PC-3 (cell line): ENCODE measurements at regions not wholly inside any gene's neighbourhood (a gene's known extent, or its start where the extent isn't known, plus 50 kb on each side); places are given as distances from the start of the nearest gene placed in this dataset.

Experiments used
- ATAC-seq: fragments of 200-7000 bp; cut with Tn5 transposase; 2 replicates; pipeline ENCODE4 v1.9.1; 2020; ENCODE audit warnings: mild to moderate bottlenecking, moderate library complexity
- BruUV-seq: library from RNA; stranded (reverse); fragments of 400-500 nt; replicated peaks from 2 replicates; lab custom pipeline; 2021; lab: Mats Ljungman, UMichigan
- CTCF ChIA-PET: fragments of 300-600 bp; sonication (Branson Sonifier 250); formaldehyde crosslinking; loops from one replicate; lab custom pipeline; 2022; ENCODE audit warnings: antibody characterized with exemption; lab: Charles Lee
- POLR2A ChIA-PET: fragments of 300-600 bp; sonication (Branson Sonifier 250); formaldehyde crosslinking; loops from one replicate; lab custom pipeline; 2022; ENCODE audit warnings: antibody characterized with exemption; ENCODE audit not compliant: unreplicated experiment; lab: Charles Lee
- DNase-seq: peaks from one replicate; pipeline ENCODE4 v3.0.0-alpha.2; 2015
- H2AFZ ChIP-seq: fragments of 300-600 bp; sonication (generic); 2 replicates; pipeline ENCODE4 v1.6.0; 2016; ENCODE audit warnings: antibody characterized with exemption, low read length
- H3F3A ChIP-seq: fragments of 300-600 bp; sonication (generic); one replicate; pipeline ENCODE4 v1.6.0; 2017; ENCODE audit warnings: antibody characterized with exemption, low read length, control low read depth, mild to moderate bottlenecking; ENCODE audit not compliant: unreplicated experiment
- H3K27ac ChIP-seq: fragments of 300-600 bp; sonication (generic); 2 replicates; pipeline ENCODE4 v1.5.1; 2016; ENCODE audit warnings: mild to moderate bottlenecking, low read length
- H3K27me3 ChIP-seq: fragments of 300-600 bp; sonication (generic); 2 replicates; pipeline ENCODE4 v1.6.1; 2016; ENCODE audit warnings: low read length, mixed read lengths
- H3K36me3 ChIP-seq: fragments of 300-600 bp; sonication (generic); 2 replicates; pipeline ENCODE4 v1.6.1; 2016; ENCODE audit warnings: low read depth, mixed run types, low read length, mixed read lengths
- H3K4me1 ChIP-seq: fragments of 300-600 bp; sonication (generic); 2 replicates; pipeline ENCODE4 v1.5.1; 2016; ENCODE audit warnings: low read length; ENCODE audit not compliant: insufficient read depth
- H3K4me2 ChIP-seq: fragments of 300-600 bp; sonication (generic); 2 replicates; pipeline ENCODE4 v1.6.0; 2016; ENCODE audit warnings: low read length
- H3K4me3 ChIP-seq: fragments of 300-600 bp; sonication (generic); 2 replicates; pipeline ENCODE4 v1.5.1; 2016; ENCODE audit warnings: mild to moderate bottlenecking, low read length, mixed read lengths
- H3K79me2 ChIP-seq: fragments of 300-600 bp; sonication (generic); 2 replicates; pipeline ENCODE4 v1.6.1; 2017; ENCODE audit warnings: low read length, mixed read lengths
- H3K9ac ChIP-seq: fragments of 300-600 bp; sonication (generic); 2 replicates; pipeline ENCODE4 v1.6.0; 2016; ENCODE audit warnings: mild to moderate bottlenecking, low read length
- H3K9me2 ChIP-seq: fragments of 300-600 bp; sonication (generic); replicated peaks from 2 replicates; pipeline ENCODE4 v1.6.1; 2016; ENCODE audit warnings: mixed run types, low read length, mixed read lengths
- H3K9me3 ChIP-seq: fragments of 300-600 bp; sonication (generic); 2 replicates; pipeline ENCODE4 v1.6.1; 2016; ENCODE audit warnings: low read length, mixed read lengths
- H4K20me1 ChIP-seq: fragments of 300-600 bp; sonication (generic); 2 replicates; pipeline ENCODE4 v1.6.1; 2016; ENCODE audit warnings: low read length, mixed read lengths
- EZH2 ChIP-seq: fragments of 300-600 bp; sonication (generic); IDR thresholded peaks from one replicate; pipeline ENCODE4 v1.6.1; 2017; ENCODE audit warnings: antibody characterized with exemption, mild to moderate bottlenecking, low read length; ENCODE audit not compliant: unreplicated experiment
- EZH2phosphoT487 ChIP-seq: fragments of 300-600 bp; sonication (generic); IDR thresholded peaks from 2 replicates; pipeline ENCODE4 v1.6.1; 2018; ENCODE audit warnings: mild to moderate bottlenecking, antibody characterized with exemption, low read length, borderline replicate concordance
- intact Hi-C: fragments of 100-400 bp; cut with micrococcal nuclease; formaldehyde crosslinking; loops from 2 replicates; pipeline ENCODE4 v1.9.0; 2023
- TF ChIP-seq, protein P1 (sequence below): fragments of 300-600 bp; sonication (generic); conservative IDR thresholded peaks from 2 replicates; pipeline ENCODE4 v1.5.1; 2017; ENCODE audit warnings: antibody characterized with exemption, low read depth, mild to moderate bottlenecking, low read length

DNA sequence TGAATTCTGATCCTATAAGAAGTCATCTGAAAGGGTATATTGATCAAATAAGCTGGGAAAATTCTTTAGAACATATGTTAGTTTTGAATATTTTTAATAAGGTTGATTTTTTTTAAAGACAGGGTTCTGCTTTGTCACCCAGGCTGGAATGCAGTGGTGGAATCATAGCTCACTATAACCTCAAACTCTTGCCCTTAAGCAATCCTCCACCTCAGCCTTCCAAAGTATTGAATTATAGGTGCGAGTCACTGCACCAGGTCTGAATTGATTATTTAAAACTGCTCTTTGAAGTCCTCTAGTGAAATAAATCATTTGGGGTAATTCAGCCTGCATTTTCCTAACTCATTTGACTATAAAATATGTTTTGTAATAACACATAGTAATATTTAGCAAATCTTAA, 812.3 kb downstream of the PDHA2 start:
- Histone ChIP-seq H3K4me3 (no peak overlapping the region), H3K9me2 (no peaks in the 10 kb centered on the region), H4K20me1 (no peaks in the 10 kb centered on the region), H3K79me2 (no peaks in the 10 kb centered on the region), H3K4me1 (peaks cover 3% of the 10 kb centered on the region), H3F3A (no peaks in the 10 kb centered on the region), H2AFZ (no peak overlapping the region), H3K9ac (no peak overlapping the region), H3K9me3 (no peaks in the 10 kb centered on the region), H3K36me3 (no peaks in the 10 kb centered on the region), H3K27ac (no peak overlapping the region), H3K27me3 (no peaks in the 10 kb centered on the region), H3K4me2 (no peak overlapping the region)
- no peak for ATAC-seq
- CTCF ChIA-PET: no interaction called here
- POLR2A ChIA-PET: no interaction called here
- DNase-seq: peak; percentile 8
- TF ChIP-seq EZH2phosphoT487 (no peak), EZH2 (no peak)
- TF ChIP-seq, protein P1, sequence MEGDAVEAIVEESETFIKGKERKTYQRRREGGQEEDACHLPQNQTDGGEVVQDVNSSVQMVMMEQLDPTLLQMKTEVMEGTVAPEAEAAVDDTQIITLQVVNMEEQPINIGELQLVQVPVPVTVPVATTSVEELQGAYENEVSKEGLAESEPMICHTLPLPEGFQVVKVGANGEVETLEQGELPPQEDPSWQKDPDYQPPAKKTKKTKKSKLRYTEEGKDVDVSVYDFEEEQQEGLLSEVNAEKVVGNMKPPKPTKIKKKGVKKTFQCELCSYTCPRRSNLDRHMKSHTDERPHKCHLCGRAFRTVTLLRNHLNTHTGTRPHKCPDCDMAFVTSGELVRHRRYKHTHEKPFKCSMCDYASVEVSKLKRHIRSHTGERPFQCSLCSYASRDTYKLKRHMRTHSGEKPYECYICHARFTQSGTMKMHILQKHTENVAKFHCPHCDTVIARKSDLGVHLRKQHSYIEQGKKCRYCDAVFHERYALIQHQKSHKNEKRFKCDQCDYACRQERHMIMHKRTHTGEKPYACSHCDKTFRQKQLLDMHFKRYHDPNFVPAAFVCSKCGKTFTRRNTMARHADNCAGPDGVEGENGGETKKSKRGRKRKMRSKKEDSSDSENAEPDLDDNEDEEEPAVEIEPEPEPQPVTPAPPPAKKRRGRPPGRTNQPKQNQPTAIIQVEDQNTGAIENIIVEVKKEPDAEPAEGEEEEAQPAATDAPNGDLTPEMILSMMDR: no peak
- intact Hi-C loops: no loop called here
- BruUV-seq: no TSS peak

DNA sequence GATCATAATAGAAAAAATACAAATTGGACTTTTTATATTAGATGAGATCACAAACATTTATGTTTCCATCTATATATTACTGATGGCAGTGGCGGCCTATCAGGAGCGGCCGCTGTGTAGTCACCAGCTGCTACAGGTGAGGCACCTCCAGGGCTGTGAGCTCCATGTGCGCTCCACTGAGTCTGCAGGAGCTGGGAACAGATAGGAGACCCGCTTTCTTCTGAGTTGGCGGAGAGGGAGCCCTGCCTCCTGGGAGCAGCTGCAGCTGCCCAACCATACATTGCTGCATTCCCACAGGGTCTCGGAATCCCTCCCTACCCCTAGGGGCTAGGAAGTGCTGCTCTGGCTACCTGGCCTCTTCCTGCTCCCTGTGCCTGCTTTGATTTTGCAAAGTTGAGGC, 812.9 kb downstream of the PDHA2 start:
- H3K36me3 ChIP-seq: no peaks in the 10 kb centered on the region
- H3K4me2 ChIP-seq: no peak overlapping the region
- intact Hi-C loops: no loop called here
- ATAC-seq (no peak), DNase-seq (no peak)
- no peaks in the 10 kb centered on the region for H3K79me2 ChIP-seq
- no TSS peak for BruUV-seq
- no peaks in the 10 kb centered on the region for H3K9me3 ChIP-seq
- H3K4me3 ChIP-seq: no peak overlapping the region
- peaks cover 3% of the 10 kb centered on the region for H3K4me1 ChIP-seq
- CTCF ChIA-PET: no interaction called here
- POLR2A ChIA-PET: no interaction called here
- no peak overlapping the region for H2AFZ ChIP-seq
- H3K27me3 ChIP-seq: no peaks in the 10 kb centered on the region
- no peak overlapping the region for H3K9ac ChIP-seq
- no peaks in the 10 kb centered on the region for H3F3A ChIP-seq
- no peaks in the 10 kb centered on the region for H3K9me2 ChIP-seq
- TF ChIP-seq EZH2phosphoT487 (no peak), EZH2 (no peak)
- TF ChIP-seq, protein P1: no peak
- no peak overlapping the region for H3K27ac ChIP-seq
- H4K20me1 ChIP-seq: no peaks in the 10 kb centered on the region

- ChIA-PET CTCF (no interaction called here), POLR2A (no interaction called here)
- intact Hi-C loops: no loop called here
- Histone ChIP-seq H3K9me3 (no peaks in the 10 kb centered on the region), H4K20me1 (no peaks in the 10 kb centered on the region), H3F3A (no peaks in the 10 kb centered on the region), H3K27ac (no peak overlapping the region), H3K36me3 (no peaks in the 10 kb centered on the region), H3K27me3 (no peaks in the 10 kb centered on the region), H3K9ac (no peak overlapping the region), H3K4me3 (no peak overlapping the region), H3K4me2 (no peak overlapping the region), H2AFZ (no peak overlapping the region), H3K9me2 (no peaks in the 10 kb centered on the region), H3K4me1 (peaks cover 2% of the 10 kb centered on the region), H3K79me2 (no peaks in the 10 kb centered on the region)
- TF ChIP-seq, protein P1: no peak
- TF ChIP-seq EZH2 (no peak), EZH2phosphoT487 (no peak)
- no TSS peak for BruUV-seq
- ATAC-seq (no peak), DNase-seq (no peak)
Measured at GRCh38 chr4:96654045-96654444, 814.2 kb downstream of the PDHA2 start.
